Liver (tissue), 3 donors: ENCODE measurements at regions not wholly inside any gene's neighbourhood (a gene's known extent, or its start where the extent isn't known, plus 50 kb on each side); places are given as distances from the start of the nearest gene placed in this dataset.

Experiments
- RAD21 ChIP-seq, 2 donors: IDR thresholded peaks; 2 replicates each; pipeline ENCODE4 v1.6.1; 2016; ENCODE audit warnings: antibody characterized with exemption in 2 of 2, mild to moderate bottlenecking in 2 of 2
- TF ChIP-seq, protein P1 (sequence below): fragments of 150-350 bp; IDR thresholded peaks from 2 replicates; pipeline ENCODE4 v1.5.1; 2017; ENCODE audit warnings: improper control_type of control experiment, low read depth, low read length; ENCODE audit not compliant: missing input control
- donor health status: healthy.
- donor health status: healthy.

DNA sequence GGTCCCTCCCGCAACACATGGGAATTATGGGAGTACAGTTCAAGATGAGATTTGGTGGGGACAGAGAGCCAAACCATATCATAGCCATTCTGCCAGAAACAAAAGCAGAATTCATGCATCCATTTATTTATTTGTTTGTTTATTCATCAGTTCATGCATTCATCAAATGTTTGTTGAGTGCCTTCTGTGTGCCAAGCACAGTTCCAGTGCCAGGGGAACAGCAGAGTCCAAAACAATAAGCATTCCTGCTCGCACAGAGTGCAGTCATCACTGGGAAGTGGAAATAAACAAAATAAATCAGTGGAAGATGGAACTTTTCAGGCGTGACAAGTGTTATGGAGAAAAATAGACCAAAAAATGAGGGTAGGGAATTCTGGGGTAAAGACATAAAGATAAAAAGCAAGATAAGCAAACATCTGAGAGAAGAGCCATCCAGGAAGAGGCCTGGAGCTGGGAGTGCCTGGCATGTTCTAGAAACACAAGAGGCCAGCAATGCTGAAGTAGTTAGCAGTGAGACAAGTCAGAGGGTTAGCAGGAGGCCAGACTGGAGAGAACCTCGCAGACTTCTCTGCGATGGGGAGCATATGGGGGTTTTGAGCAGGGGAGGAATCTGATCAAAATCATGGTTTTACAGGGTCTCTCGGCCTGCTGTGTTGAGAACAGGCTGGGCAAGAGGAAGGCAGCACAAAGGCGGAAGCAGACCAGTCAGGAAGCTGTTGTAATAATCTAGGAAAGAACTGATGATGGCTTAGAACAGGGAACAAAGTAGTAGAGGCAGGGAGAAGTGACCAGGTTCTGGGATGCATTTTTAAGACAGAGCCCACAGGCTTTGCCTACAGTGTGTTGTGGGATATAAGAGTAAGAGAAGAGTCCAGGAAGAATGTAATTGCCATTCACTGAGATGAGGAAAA is 113.2 kb downstream of the GLUL start:
- no peak for TF ChIP-seq RAD21 (IDR thresholded peaks at IDR 0.05)
- TF ChIP-seq, protein P1, sequence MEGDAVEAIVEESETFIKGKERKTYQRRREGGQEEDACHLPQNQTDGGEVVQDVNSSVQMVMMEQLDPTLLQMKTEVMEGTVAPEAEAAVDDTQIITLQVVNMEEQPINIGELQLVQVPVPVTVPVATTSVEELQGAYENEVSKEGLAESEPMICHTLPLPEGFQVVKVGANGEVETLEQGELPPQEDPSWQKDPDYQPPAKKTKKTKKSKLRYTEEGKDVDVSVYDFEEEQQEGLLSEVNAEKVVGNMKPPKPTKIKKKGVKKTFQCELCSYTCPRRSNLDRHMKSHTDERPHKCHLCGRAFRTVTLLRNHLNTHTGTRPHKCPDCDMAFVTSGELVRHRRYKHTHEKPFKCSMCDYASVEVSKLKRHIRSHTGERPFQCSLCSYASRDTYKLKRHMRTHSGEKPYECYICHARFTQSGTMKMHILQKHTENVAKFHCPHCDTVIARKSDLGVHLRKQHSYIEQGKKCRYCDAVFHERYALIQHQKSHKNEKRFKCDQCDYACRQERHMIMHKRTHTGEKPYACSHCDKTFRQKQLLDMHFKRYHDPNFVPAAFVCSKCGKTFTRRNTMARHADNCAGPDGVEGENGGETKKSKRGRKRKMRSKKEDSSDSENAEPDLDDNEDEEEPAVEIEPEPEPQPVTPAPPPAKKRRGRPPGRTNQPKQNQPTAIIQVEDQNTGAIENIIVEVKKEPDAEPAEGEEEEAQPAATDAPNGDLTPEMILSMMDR: no peak
